ENCODE measurements at regions not wholly inside any gene's neighbourhood (a gene's known extent, or its start where the extent isn't known, plus 50 kb on each side); places are given as distances from the start of the nearest gene placed in this dataset.

- DNase-seq (ENCODE audit: low spot score) = no peak
Observed at GRCh38 chr4:24476282-24476681, 108.1 kb downstream of the DHX15 start.

GRCh38 chr4:24475756-24476155 lies 108.6 kb downstream of the DHX15 start:
- peak; percentile 81 for DNase-seq (ENCODE audit: low spot score)

DNA sequence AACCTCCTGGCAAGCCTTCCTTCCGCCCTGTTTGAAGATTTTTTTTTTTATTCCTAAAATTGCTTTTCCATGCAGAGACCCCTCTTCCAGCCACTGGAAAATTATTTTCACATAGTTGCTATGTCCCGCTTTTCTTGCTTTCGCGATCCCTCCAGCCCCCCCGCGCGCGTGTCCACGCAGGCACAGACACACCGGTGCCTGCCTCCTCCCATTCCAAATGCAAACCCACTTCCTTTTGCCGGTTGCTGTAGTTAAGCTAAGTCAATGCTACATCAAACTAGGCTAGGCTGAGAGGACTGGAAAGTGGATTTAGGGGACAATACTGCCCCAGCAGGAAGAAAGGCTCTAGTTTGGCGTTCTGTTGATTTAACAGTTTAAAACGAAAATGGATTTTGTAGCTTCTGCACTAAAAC lies 111.0 kb downstream of the DHX15 start:
- DNase-seq (ENCODE audit: low spot score) = peak; percentile 47

- DNase-seq (ENCODE audit: low spot score) = peak; percentile 88
Observed at GRCh38 chr4:24472514-24473308, 111.6 kb downstream of the DHX15 start.

- no peak for DNase-seq (ENCODE audit: low spot score)
Observed at GRCh38 chr4:24472161-24472510, 112.2 kb downstream of the DHX15 start.

- peak; percentile 61 for DNase-seq (ENCODE audit: low spot score)
Observed at GRCh38 chr4:24471486-24472160, 112.7 kb downstream of the DHX15 start.

DNA sequence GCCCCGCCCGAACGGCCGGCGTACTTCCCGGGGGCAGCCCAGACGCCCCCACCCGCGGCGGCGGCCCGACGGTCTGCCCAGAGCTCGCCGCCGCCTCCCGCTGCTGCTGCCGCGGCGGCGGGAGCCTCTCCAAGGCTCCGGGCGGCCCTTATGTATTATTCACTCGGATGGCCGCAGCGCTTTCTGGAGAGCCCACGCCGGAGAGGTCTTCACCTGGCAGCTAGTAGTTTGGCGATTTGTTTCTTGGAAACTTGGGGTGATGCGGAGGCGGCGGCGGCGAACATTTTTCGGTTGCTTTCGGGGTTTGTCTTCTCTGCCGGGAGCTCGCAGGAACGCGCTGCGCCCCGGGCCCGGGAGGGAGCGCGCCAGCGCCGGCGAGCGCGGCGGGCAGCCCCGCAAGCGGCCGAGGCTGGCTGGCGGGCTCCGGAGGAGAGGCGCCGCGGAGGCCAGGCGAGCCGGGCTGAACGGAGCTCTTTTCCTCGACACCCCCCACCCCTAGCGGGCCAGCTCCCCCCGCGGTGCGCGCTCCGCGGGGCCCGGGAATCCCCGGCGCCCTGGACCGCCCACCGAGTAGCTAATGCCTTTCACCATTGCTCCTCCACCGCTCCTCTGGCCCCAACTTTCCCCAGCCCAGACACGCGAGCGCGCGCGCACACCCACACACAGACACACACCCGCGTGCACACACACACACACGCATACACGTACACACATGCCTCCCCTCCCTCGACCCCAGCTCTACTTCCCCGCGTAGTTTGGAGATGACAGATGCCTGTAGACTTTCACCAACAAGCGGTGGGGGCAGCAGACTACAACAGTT lies 113.5 kb downstream of the DHX15 start:
- DNase-seq (ENCODE audit: low spot score) = peak; percentile 83

DNA sequence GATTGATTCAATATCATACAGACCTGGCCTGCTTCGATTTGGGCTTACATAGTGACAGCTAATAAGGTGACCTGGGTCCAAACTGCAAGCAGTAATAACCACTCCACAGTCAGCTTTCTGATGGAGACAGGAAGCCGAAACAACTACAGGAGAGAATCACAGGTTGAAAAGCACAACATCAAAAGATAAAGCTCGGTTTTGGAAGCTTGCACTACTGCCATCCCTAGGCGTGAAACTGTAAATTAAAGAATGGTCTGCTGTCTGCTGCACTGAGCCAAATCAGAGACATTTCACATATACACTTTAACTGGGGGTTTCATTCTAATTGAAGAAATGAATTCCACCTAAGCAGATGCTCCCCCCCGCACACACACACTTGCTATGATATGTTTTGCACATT lies 116.3 kb downstream of the DHX15 start:
- DNase-seq (ENCODE audit: low spot score) = no peak

GRCh38 chr4:24464566-24464965 lies 119.8 kb downstream of the DHX15 start:
- DNase-seq (ENCODE audit: low spot score) = no peak

DNA sequence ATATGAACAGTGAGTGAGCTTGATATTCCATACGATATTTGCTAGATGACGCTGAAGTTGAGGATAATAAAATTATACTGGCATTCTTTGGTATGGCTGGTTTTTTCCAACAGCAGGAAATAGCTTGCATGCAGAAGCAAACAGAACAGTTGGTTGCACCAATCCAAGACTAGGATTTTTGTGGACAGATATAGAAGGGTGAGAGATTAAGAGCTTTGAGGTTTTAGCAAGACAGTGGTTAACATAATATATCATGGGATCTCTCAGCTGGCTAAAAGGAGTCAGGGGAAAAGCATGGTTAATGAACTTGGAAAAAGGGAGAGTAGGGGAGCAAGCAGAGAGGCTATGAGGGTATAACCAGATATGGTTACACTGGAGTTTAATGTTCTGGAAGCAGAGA lies 127.9 kb downstream of the DHX15 start:
- DNase-seq (ENCODE audit: low spot score) = no peak

DNA sequence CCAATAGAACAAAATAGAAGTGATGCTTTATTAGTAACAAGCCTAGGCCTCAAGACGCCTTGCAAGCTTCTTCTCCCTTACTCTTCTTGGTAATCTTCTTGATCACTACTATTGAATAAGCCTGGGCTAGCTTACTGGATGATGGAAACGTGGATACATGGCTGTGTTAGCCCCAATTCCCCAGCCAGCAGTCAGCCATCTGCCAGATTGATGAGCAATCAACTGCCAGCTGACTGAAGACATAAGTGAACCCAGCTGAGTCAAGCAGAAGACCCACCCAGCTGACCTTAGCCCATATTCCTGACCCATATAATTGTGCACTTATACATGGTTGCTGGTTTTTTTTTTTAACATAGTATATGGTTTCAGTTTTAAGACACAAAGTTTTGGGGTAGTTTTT lies 130.4 kb downstream of the DHX15 start:
- no peak for DNase-seq (ENCODE audit: low spot score)

GRCh38 chr4:24451870-24452269 lies 132.5 kb downstream of the DHX15 start:
- no peak for DNase-seq (ENCODE audit: low spot score)

DNA sequence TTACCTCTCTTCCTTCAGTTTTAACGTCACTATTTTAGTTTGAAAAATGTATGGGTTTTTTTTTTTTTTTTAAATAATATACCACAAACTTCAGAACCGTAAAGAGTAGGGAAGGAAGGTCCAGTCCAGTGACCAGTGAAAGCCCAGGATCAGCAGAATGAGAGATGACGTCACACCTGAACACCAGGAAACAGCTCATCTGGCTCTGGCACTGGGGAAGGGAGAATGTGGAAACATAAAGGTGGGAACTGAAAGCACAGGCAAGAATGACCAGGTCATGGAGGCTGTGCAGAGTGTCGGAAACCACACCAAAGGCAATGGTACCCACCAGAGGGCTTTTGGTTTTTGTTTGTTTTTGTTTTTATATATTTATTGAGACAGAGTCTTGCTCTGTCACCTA lies 141.2 kb downstream of the DHX15 start:
- DNase-seq (ENCODE audit: low spot score) = no peak

GRCh38 chr4:24440765-24441164 lies 143.6 kb downstream of the DHX15 start:
- DNase-seq (ENCODE audit: low spot score) = no peak

DNA sequence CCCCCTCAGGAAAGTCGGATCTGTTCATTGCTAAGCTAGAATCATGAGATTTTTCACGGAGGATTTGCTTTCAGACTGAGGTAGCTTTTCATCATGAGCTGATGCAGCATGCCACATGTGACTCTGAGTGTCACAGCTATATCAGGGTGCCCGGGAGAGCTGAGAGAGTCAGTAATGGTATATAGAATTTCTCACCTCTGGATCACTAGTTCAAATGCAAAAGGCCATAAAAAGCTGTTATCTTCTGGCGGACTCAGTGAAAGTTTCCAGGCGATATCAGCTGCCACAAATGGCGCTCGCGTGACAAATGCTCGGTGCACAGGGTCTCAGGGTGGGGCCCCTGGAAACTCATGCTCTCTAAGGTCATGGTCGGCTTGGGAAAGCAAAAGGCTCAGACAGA lies 150.1 kb downstream of the DHX15 start:
- DNase-seq (ENCODE audit: low spot score) = no peak

DNA sequence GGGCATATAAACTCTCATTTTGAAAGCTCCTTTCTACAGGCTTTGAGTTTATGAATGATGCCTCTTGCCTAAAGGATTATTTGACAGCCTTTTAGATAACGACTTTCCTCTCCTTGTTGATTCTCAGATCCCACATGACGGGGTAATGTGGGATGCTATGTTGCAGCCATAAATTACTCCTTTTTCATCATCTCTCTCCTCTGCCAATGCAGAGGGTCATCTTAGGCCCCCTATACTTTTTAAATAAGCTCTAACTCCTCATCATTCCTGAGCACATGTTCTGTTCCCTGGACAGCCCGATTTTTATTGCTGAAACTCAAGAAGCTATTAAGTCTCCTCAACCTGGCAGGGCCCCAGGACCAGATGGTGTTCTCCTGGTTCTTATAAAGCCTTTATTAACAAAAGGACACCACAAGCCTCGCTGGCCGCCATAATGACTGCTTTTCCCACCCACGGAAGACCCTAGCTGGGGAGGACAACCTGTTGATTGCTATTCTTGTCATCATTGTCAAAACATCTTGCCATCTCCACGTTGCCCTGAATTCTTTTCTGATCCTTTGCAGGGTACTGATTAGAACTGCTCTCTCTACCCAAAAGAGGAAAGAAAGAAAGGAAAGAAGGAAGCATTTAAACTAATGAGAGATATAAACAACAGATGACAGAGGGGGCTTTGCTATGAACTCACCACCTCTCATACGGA lies 150.7 kb downstream of the DHX15 start:
- DNase-seq (ENCODE audit: low spot score) = no peak

DNA sequence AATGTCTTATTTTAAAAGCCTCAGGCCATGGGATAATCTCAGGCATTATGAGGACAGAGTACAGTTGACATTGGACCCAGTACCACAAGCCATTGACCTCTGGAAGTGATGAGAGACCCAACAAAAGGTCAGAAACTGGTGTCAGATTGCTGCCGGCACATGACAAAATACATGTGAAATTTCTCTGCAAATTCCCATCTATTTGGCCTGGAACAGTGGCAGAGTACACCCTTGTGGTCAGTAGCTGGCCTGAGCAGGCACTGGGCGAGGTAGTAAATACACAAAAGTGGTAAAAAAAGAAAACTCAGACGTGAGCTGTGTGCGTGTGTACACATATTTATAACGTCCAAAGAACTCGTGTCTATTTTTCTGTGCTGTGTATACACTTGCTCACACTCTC lies 155.5 kb downstream of the DHX15 start:
- no peak for DNase-seq (ENCODE audit: low spot score)

DNA sequence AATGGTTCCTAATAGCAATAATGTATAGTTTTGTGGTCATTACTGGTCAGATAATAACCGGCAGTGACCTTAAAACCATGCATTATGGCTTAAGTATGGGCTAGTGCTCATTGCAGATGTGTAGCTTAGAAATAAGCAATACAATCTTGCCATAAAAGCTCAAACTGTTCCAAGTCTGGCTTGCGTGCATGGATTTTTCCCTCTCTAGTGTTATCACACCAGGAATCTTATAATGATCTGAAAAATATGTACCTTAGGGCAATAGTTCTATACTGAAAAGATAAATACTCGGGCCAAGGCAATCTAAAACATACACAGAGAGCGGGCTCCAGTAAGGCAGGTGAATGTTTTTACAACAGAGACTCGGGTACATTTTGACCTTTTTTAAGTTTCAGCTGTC lies 157.8 kb downstream of the DHX15 start:
- no peak for DNase-seq (ENCODE audit: low spot score)

DNA sequence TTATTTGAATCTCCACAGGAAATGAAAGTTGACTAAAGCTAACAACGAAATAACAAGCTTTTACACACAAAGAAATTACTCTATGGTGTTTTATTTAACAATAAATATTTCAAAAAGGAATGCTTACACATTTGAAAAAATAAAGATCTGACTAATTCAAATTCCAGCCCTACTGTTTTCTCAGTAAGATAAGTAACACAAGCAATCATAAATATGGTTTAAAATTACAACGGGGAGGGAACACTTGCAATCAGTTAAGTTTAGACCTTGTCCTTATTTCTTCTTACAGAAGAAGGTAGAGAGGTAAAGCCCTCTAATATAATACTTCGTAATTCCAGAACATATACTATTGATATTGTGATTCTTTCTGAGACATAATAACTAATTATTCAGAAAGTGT lies 158.5 kb downstream of the DHX15 start:
- no peak for DNase-seq (ENCODE audit: low spot score)

DNA sequence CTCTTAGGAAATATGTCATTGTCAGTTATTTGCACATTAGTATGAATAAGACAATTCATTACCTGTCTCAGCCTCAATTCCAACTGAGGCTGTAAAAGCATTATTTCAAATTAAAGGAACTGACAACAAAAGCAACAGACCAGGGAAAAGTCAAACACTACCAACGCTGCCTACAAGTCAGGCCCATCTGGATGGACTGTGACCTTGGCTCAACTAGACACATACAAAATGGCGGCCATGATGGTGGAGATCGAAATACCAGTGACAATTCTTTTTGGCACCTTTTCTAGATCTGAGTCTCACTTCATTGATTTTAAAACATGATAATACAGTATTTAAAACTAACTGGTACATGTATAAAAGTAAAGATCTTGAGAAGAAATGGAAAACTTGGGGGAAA lies 160.7 kb downstream of the DHX15 start:
- DNase-seq (ENCODE audit: low spot score) = no peak

- no peak for DNase-seq (ENCODE audit: low spot score)
Observed at GRCh38 chr4:24422644-24423043, 161.7 kb downstream of the DHX15 start.

All from D341Med (cell line).